Sigmoid colon (tissue), 4 donors: ENCODE measurements at regions not wholly inside any gene's neighbourhood (a gene's known extent, or its start where the extent isn't known, plus 50 kb on each side); places are given as distances from the start of the nearest gene placed in this dataset.

Experiments
- EP300 ChIP-seq, 4 donors: sonication (generic); formaldehyde crosslinking; IDR thresholded peaks; one replicate each; pipeline ENCODE4 v1.6.1; 2017; ENCODE audit warnings: antibody characterized with exemption in 4 of 4
- POLR2A ChIP-seq, 2 donors: fragments of 450-650 bp; IDR thresholded peaks; one replicate each; pipeline ENCODE4 v1.6.1; 2016; ENCODE audit warnings: antibody characterized with exemption in 2 of 2, mild to moderate bottlenecking in 2 of 2, moderate library complexity in 2 of 2
- POLR2AphosphoS5 ChIP-seq, 4 donors: sonication (generic); formaldehyde crosslinking; IDR thresholded peaks; one replicate each; pipeline ENCODE4 v1.6.1; 2017; ENCODE audit warnings: antibody characterized with exemption in 4 of 4
- TF ChIP-seq, protein P1 (sequence below), 4 experiments: fragments of 450-650 bp in 3 of 4; fragments of 200-600 bp in 1 of 4; IDR thresholded peaks; one replicate each; pipeline ENCODE4 v1.5.1; 2016 to 2019; ENCODE audit warnings: antibody characterized with exemption in 4 of 4, mild to moderate bottlenecking in 3 of 4, moderate library complexity in 2 of 4

DNA sequence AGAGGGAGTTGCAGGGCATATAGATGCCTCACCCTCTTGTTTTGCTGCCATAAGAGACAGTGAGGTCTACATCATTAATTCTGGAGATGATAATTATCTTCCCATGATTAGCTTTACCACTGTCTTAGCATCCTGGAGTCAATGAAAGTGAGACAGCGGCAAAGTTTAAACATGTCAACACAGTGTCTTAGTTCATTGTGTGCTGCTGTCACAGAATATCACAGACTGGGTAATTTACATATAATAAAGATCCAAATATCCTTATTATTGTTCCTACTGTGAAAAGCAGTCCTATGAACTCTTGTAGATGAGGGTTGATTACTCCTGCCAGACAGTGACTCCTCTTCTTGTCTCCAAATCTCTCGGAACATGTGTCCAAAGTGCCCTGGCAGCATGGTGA lies 658.6 kb upstream of the ADGRB3 start:
- TF ChIP-seq, protein P1, sequence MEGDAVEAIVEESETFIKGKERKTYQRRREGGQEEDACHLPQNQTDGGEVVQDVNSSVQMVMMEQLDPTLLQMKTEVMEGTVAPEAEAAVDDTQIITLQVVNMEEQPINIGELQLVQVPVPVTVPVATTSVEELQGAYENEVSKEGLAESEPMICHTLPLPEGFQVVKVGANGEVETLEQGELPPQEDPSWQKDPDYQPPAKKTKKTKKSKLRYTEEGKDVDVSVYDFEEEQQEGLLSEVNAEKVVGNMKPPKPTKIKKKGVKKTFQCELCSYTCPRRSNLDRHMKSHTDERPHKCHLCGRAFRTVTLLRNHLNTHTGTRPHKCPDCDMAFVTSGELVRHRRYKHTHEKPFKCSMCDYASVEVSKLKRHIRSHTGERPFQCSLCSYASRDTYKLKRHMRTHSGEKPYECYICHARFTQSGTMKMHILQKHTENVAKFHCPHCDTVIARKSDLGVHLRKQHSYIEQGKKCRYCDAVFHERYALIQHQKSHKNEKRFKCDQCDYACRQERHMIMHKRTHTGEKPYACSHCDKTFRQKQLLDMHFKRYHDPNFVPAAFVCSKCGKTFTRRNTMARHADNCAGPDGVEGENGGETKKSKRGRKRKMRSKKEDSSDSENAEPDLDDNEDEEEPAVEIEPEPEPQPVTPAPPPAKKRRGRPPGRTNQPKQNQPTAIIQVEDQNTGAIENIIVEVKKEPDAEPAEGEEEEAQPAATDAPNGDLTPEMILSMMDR (IDR thresholded peaks at IDR 0.05) = no peak
- no peak for TF ChIP-seq POLR2A (IDR thresholded peaks at IDR 0.05)
- no peak for TF ChIP-seq POLR2AphosphoS5 (IDR thresholded peaks at IDR 0.05)
- no peak for TF ChIP-seq EP300 (IDR thresholded peaks at IDR 0.05)
